ENCODE measurements at regions not wholly inside any gene's neighbourhood (a gene's known extent, or its start where the extent isn't known, plus 50 kb on each side); places are given as distances from the start of the nearest gene placed in this dataset.
A peak's percentile ranks its signal among the peaks of the same experiment; 100 is the strongest.

- DNase-seq (ENCODE audit: low read depth): no peak
Measured at GRCh38 chr17:77602062-77602746, 356.3 kb upstream of the TNRC6C start.

- no peak for DNase-seq (ENCODE audit: low read depth)
Measured at GRCh38 chr17:77602883-77603640, 355.4 kb upstream of the TNRC6C start.

GRCh38 chr17:77604301-77604972 lies 354.1 kb upstream of the TNRC6C start:
- DNase-seq (ENCODE audit: low read depth): no peak

GRCh38 chr17:77604973-77605313 lies 353.6 kb upstream of the TNRC6C start:
- DNase-seq (ENCODE audit: low read depth): no peak

GRCh38 chr17:77606146-77606864 lies 352.2 kb upstream of the TNRC6C start:
- no peak for DNase-seq (ENCODE audit: low read depth)

DNA sequence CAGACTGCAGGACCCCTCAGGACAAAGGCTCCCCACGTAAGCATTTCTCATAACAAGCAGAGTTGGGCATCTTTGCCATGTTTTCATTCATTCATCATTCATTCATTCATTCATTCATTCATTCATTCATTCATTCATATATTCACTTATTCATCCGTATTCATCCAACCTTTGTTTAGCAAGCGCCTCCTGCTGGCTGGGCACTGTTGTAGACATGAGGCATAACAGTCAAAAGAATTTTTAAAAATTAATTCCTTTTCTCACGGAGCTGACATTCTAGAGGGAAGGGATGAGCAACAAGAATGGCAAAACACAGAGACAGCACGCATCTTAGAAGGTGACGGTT lies 351.7 kb upstream of the TNRC6C start:
- no peak for DNase-seq (ENCODE audit: low read depth)

DNA sequence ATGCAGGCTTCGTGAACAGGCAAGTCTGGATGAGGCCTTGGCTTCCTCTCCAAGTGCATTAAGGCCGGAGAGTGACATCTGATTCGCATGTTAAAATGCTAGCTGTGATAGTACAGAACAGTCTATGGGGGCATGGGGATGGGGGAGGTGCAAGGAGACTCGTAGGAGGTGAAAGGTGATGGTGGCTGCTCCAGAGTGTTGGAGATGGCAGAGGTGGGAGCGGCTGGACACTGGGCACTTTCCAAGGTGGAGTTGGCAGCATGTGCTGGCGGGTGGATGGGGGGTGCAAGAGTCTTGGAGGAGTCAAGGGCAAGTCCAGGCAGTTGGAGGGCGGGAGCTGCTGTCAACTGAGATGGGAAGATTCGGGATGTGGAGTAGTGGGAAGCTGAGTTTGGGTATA lies 350.9 kb upstream of the TNRC6C start:
- no peak for DNase-seq (ENCODE audit: low read depth)

DNA sequence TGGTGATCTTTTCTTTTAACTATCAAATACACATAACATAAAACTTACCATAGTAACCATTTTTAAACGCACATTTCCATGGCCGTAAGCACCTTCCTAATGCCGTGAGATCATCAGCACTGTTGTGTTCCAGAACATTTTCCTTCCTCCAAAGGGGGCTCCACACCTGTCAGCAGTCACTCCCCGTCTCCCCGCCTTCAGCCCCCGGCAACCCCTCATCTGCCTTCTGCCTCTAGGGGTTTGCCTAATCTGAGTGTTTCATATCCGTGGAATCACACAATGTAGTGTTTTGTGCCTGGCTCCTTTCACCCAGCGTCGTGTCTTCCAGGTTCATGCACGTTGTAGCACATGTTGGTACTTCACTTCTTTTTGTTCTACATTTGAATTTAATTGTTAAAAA lies 350.1 kb upstream of the TNRC6C start:
- no peak for DNase-seq (ENCODE audit: low read depth)

DNA sequence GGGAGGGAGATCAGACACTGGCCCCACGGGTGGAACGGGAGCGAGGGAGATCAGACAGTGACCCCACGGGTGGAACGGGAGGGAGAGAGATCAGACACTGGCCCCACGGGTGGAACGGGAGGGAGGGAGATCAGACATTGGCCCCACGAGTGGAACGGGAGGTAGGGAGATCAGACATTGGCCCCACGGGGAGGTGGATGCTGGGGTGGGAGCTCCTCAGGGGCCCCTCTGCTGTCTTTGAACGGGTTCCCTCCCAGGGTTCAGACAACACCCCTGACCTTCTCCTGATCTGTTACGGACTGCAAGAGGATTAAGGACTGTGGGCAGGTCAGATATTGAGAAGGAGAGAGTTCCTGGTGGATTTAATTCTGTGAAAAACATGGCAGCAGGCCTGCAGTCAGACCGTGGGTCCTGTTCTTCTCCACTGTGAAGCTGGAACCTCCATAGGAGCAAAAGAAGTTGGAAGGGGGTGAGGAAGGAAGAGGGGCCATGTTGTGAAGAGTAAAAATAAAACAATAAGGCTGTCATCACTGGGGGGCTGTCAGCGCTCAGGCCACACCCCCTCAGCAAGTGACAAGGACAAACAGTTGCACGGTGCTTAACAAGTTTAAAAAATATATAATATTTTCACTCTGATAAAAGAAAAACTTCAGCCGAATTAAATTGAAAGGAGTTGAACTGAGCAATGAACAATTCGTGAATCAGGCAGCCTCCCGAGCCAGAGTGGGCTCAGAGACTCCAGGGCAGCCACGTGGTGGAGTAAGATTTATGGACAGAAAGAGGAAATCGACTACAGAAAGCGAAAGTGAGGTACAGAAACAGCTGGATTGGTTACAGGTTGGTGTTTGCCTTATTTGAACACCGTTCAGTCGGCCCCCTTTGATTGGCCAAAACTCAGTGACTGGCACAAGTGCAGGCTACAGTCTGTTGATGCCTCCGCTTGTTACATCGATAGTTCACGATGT lies 348.7 kb upstream of the TNRC6C start:
- peak; percentile 23 for DNase-seq (ENCODE audit: low read depth)

DNA sequence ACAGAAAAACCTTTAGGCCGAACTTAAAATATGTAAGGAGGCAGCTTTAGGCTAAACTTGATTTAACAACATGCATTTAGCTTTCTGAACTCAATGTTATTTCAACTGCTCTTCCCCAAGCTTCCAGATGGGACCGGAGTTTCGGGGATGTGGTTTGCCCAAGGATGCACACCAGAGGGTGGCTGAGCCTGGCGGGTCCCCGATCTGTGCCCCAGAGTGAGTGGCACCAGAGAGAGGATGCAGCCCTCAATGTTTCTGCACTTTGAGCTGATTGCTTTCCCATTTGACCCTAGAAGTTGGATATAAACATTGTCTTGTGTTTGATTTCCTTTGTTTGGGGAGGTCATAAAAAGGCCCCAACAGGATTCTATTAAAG lies 348.0 kb upstream of the TNRC6C start:
- no peak for DNase-seq (ENCODE audit: low read depth)

- DNase-seq (ENCODE audit: low read depth): no peak
Measured at GRCh38 chr17:77610972-77611521, 347.5 kb upstream of the TNRC6C start.

GRCh38 chr17:77611791-77612502 lies 346.6 kb upstream of the TNRC6C start:
- DNase-seq (ENCODE audit: low read depth): no peak

DNA sequence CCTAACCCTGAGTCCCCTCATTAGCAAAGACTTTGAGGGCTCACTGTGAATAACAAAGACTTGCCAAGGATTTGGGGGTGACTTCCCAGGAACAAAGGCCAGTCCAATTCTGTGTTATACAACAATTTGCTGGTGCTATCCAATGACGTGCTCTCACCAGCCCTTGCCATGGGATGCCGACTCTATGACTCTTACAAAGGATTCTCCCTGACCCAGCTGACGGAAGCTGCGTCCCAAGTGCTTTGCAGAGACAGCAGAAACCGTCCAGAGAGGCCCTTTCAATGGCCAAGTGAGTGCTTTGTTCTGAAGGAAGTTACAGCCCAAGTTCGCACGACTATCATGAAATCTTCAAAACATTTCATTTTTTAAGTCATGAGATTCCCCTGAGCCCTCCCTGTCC lies 345.3 kb upstream of the TNRC6C start:
- no peak for DNase-seq (ENCODE audit: low read depth)

DNA sequence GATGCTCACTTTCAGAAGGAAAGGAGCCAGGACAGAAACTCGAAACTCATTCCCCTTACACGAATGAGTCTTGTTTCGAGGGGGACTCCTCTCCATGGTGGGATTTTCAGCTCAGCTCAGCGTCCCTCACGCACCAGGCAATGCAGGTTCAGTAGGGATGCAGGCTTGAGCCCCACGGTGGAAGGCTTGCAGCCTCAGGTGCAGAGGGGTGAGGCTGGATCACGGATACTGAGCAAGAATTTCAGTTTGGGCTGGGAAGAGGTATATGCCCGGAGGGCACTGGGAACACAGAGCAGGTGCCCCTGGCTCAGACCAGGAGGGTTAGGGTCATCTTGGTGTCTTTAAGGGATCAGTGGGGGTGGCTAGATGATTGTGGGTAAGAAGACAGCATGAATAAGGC lies 344.9 kb upstream of the TNRC6C start:
- DNase-seq (ENCODE audit: low read depth): no peak

GRCh38 chr17:77615703-77616253 lies 342.7 kb upstream of the TNRC6C start:
- DNase-seq (ENCODE audit: low read depth): no peak

DNA sequence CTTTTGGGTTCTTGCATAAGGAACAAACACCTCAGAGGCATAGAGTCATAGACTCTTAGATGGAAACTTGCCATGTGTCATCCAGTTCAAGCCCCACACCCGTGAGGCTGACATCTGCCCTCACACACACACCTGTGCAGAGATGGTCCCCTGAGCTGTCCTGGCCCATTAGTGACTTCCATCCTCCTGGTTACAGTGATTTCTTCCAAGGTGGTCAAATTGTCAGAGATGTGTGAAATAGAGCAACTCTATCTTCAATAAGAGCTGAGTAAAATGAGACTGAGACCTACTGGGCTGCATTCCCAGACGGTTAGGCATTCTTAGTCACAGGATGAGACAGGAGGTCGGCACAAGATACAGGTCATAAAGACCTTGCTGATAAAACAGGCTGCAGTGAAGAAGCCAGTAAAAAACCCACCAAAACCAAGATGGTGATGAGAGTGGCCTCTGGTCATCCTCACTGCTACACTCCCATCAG lies 342.2 kb upstream of the TNRC6C start:
- DNase-seq (ENCODE audit: low read depth): no peak

- no peak for DNase-seq (ENCODE audit: low read depth)
Measured at GRCh38 chr17:77617516-77617915, 341.0 kb upstream of the TNRC6C start.

GRCh38 chr17:77618173-77618572 lies 340.3 kb upstream of the TNRC6C start:
- no peak for DNase-seq (ENCODE audit: low read depth)

- DNase-seq (ENCODE audit: low read depth): no peak
Measured at GRCh38 chr17:77618731-77619130, 339.8 kb upstream of the TNRC6C start.

DNA sequence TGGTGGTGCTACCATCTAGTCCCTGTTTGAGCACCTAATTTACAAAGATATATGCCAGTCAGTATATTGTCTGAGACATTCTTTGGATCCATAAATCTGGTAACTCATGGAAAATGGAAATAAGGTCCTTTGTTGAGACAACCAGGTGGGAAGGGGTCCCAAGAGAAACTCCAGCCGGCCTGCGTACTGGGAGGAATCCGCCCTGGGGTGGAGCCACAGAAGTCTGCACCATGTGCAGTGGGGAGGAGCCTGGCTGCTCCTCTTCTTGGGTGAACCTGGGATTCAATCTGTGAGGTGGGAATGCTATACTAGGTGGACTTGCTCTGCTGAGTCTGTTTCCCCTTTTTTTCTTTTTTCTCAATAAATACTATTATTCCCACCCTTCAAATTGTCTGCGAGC lies 339.2 kb upstream of the TNRC6C start:
- no peak for DNase-seq (ENCODE audit: low read depth)
